Activated CD4-positive, alpha-beta T cell treated with anti-CD3 and anti-CD28 coated beads for 4 hours (primary cell): ENCODE measurements at regions not wholly inside any gene's neighbourhood (a gene's known extent, or its start where the extent isn't known, plus 50 kb on each side); places are given as distances from the start of the nearest gene placed in this dataset.
"Not testable (repeated sequence)": the region's sequence is repeated elsewhere in the genome, so short reads cannot be mapped to it uniquely, and the experiment has no call there.

Experiments
- DNase-seq, 2 donors: peaks; one replicate each; pipeline ENCODE4 v3.0.0-alpha.2; 2020

DNA sequence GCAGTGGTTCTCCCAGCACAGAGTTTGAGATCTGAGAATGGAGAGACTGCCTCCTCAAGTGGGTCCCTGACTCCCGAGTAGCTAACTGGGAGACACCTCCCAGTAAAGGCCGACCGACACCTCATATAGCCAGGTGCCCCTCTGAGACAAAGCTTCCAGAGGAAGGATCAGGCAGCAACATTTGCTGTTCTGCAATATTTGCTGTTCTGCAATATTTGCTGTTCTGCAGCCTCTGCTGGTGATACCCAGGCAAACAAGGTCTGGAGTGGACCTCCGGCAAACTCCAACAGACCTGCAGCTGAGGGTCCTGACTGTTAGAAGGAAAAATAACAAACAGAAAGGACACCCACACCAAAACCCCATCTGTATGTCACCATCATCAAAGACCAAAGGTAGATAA is 560.2 kb downstream of the SOX5 start:
- DNase-seq: not testable (repeated sequence)

GRCh38 chr12:23399402-23399933 is 550.0 kb downstream of the SOX5 start:
- no peak for DNase-seq

- no peak for DNase-seq
Observed at GRCh38 chr12:23415180-23415579, 534.3 kb downstream of the SOX5 start.

DNA sequence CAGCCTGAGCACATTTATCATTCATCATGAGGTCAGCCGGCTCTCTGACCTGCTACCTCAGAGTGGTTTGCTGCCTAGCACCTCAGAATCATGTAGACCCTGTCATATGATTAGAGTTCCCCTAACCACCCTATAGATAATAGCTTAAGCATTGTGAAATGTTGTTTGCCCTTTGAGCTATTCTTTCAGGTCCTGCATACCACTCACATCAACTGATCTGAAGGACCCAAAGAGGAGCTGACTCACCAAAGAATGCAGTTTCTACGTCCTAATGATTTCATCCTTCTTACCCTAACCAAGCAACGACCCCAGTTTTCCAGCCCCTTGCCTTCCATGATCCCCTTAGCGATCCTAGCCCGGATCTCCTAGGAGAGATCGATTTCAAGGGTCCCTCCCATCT is 527.9 kb downstream of the SOX5 start:
- DNase-seq: no peak

- no peak for DNase-seq
Observed at GRCh38 chr12:23423097-23423687, 526.3 kb downstream of the SOX5 start.

GRCh38 chr12:23423796-23424195 is 525.7 kb downstream of the SOX5 start:
- DNase-seq: no peak

DNA sequence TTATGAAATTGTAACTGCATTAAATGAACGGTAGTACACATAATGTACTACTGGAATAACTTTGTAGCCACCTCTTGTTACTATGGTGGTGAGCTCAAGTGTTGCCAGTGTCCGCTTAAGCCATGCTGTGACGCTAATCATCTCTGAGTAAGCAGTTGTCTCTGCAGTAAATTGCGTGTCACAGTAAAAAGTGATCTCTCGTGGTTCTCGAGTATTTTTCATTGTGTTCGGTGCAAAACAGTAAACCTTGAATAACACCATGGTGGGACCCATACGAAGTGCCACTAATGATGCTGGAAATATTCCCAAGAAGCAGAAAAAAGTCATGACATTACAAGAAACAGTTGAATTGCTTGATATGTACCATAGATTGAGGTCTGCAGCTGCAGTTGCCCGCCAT is 524.8 kb downstream of the SOX5 start:
- DNase-seq: no peak

- no peak for DNase-seq
Observed at GRCh38 chr12:23426328-23426727, 523.1 kb downstream of the SOX5 start.

GRCh38 chr12:23428758-23429157 is 520.7 kb downstream of the SOX5 start:
- no peak for DNase-seq

- no peak for DNase-seq
Observed at GRCh38 chr12:23431006-23431405, 518.5 kb downstream of the SOX5 start.

GRCh38 chr12:23433121-23433520 is 516.3 kb downstream of the SOX5 start:
- DNase-seq: no peak

DNA sequence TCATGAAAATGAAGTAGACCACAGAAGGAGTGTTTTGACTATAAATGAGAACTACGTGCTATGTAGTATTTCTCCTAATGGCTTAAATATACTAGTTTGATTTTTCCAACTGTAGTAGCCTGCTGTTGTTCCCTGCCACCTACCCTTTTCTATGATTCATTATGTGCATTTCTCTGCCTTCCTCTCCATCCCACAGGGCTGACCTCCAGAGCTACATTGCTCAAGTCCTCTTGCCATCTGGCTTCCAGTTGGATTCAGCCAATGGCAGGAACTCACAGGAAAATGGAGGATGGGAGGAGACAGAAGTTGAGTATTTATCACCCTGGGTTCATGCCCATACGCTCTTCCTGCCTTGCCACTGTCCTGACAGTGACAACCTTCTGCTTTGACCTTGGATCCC is 515.3 kb downstream of the SOX5 start:
- no peak for DNase-seq

- no peak for DNase-seq
Observed at GRCh38 chr12:23446746-23447145, 502.7 kb downstream of the SOX5 start.

DNA sequence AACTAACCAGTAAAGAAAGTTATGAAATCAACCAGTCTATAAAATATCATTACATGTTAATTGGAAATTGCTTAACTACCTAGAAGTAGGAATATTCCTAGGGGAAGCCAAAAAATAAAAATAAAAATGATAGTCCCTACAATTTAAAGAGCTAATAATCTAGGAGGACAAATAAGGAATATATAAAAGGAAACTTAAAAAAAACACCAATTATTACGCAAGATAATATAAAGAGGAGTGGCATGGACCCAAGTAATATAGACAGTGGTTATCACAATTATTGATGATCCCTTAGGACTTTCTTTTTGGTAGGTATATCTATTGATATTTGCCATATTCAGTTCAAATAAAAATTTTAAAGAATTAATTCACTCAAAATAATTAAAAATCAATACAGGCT is 498.7 kb downstream of the SOX5 start:
- DNase-seq: no peak

DNA sequence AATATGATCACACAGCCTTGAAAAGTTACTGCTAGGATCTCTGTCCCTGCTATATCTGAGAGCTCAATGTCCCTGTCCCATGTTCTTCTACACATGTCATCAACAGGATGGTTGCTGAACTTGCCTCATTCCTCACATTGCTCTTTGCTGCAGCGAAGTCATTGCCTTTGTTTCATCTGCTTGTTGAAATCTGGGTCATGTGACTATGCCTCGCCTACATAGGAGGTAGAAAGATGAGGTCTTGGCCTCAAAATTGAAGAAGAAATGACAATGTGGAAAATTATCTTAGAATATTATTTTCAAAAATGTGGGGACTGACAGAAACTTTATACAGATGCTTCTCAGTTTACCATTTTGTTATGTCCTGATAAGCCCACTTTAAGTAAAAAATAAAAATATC is 494.2 kb downstream of the SOX5 start:
- no peak for DNase-seq

- no peak for DNase-seq
Observed at GRCh38 chr12:23458640-23459039, 490.8 kb downstream of the SOX5 start.

- no peak for DNase-seq
Observed at GRCh38 chr12:23462546-23462945, 486.9 kb downstream of the SOX5 start.

DNA sequence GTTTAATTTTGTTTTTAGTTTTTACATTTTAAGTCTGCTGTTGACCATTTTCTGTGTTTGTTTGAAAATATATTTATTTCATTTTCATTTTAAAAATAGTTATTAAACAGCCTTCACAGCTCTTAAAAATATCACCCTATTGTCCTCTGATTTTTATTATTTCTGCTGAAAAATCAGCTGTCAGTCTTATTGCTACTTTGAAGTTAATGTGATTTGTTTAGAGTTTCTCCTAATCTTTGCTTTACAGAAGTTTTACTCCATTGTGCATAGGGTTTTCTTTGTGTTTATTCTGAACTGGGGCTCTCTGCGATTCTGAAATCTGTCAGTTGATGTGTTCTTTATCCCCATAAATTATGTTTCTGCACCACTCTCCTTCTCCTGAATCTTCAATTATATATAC is 486.3 kb downstream of the SOX5 start:
- no peak for DNase-seq

DNA sequence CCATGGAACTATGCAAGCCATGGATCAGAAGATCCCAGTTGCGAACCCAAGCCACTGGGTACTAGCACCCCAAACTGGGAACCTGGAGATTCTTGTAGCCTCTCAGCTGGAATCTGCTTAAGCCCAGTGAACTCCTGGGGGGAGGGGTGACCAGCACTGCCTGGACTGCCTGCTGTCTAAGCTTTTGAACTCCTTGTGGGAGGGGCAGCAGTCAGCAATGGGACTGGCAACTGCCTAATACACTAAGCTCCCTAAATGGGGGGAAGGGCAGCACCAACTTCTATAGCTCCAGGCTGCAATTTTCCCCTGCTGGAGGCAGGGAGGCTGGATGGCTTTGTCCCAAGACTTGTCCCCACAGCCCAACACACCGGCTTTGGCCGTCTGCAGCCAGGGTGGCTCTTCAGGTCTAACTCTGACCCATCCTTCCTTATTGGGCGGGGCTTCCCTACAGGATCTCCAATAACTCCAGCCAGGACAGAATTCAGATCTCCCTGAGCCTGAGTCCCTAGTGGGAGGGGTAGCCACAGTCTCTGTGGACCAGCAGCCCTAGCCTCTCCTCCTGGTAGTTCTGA is 485.1 kb downstream of the SOX5 start:
- no peak for DNase-seq

DNA sequence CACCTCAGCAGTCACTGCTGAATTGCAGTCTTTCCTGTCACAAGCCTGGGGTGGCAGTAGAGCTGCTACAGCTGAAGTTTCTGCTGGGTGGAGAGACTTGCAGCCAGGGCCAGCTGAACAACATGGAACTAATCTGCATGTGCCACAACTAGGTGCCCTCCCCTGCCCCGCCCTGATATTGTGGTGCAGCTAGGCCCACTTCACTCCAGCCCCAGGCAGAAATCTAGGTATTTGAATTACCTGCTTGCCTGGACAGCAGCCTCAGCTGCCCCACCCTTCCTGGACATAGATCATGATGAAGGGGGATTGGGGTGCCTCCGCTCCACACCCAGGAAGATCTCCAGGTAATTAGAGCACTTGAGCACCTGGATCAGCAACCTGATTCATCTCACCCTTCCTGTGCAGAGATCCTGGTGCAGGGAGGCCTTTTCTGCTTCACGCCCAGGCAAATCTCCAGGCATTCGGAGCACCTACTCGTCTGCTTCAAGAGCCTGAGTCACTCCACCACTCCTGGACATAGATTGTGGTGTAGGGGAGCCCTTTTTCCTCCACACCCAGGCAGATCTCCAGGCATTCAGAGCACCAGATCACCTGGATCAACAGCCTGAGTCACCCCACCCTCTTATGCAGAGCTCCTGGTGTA is 477.0 kb downstream of the SOX5 start:
- no peak for DNase-seq

GRCh38 chr12:23473071-23473470 is 476.4 kb downstream of the SOX5 start:
- DNase-seq: no peak

- DNase-seq: no peak
Observed at GRCh38 chr12:23474438-23474976, 475.0 kb downstream of the SOX5 start.
